DMS 273 (cell line): ENCODE measurements at regions not wholly inside any gene's neighbourhood (a gene's known extent, or its start where the extent isn't known, plus 50 kb on each side); places are given as distances from the start of the nearest gene placed in this dataset.
"Not testable (repeated sequence)": the region's sequence is repeated elsewhere in the genome, so short reads cannot be mapped to it uniquely, and the experiment has no call there.

Experiments
- DNase-seq: peaks from one replicate; lab custom pipeline; 2025; ENCODE audit not compliant: unreplicated experiment; lab: John Stamatoyannopoulos, UW

- no peak for DNase-seq
These were observed 1105.7 kb downstream of the REEP3 start for GRCh38 chr10:64626924-64627323.

GRCh38 chr10:64630534-64630933 lies 1109.3 kb downstream of the REEP3 start:
- DNase-seq, result no peak

- no peak for DNase-seq
These were observed 1114.7 kb downstream of the REEP3 start for GRCh38 chr10:64635906-64636305.

DNA sequence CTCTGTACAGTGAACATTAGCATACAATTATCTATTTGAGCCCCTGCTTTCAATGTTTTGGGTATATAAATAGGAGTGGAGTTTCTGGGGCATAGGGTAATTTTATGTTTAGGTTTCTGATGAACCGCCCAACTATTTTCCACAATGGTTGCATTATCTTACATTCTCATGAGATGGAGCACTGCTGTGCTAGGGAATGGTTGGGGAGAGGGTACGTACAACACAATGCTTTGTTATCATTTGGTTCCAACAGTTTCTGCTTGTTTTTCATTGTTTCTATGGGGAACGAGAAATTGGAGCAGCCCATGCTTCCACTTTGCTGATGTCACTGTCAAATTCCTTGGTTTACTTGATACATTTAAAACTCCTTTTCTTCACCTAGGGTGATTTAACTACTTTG lies 1115.3 kb downstream of the REEP3 start:
- DNase-seq, result no peak

GRCh38 chr10:64637939-64638338 lies 1116.7 kb downstream of the REEP3 start:
- DNase-seq, result no peak

DNA sequence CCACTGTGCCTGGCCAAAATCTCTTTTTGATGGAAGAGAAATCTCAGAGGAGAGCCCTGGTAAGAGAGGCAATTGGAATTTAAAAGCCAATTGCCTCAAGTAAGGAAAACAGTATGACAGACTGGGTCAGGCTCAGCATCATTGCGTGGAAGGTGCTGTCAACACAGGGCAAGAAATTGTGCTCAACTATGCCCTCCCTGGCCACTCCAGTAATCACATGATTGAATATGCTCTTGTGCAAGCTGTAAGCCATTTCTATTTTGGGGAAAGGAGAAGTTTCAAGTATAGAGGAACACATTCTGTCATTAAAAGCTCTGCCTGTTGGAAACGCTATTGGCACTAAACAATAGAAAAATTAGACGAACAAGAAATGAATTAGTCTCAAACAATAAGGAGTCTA lies 1127.7 kb downstream of the REEP3 start:
- DNase-seq, result peak; percentile 2

DNA sequence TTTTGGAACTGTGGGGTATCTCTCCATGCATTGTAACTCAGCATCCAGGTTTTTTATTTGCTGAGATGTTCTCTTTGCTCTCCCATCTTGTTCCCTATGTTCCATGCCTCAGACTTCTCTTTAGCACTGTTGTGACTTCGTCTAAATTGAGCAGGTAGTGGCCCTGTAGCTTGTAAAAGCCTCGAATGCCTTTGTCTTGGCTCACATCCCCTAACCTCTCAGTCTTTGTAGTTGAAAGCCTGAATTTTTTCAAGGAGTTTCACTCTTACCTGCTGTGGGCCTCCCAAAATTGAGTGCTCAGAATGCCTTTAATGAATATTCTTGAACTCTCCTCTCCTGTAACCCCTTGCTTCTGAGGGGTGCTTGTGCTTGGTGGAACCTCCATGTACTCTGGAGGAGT lies 1137.3 kb downstream of the REEP3 start:
- no peak for DNase-seq

DNA sequence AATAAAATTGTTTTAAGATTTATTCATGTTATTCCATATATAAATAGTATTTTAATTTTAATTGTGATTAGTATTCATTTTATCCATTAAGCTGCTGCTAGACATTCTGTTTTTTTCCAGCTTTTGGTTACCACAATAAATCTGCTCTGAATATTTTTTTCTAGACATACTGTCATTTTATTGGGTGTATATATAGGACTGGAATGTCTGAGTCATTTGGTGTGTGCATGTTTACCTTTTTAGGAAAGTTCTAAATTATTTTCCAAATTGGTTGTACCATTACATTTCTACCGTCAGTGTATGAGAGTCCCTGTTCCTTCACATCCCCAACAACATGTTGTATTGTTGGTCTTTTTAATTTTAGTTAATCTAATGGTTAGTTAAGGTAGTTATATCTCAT lies 1138.1 kb downstream of the REEP3 start:
- no peak for DNase-seq

DNA sequence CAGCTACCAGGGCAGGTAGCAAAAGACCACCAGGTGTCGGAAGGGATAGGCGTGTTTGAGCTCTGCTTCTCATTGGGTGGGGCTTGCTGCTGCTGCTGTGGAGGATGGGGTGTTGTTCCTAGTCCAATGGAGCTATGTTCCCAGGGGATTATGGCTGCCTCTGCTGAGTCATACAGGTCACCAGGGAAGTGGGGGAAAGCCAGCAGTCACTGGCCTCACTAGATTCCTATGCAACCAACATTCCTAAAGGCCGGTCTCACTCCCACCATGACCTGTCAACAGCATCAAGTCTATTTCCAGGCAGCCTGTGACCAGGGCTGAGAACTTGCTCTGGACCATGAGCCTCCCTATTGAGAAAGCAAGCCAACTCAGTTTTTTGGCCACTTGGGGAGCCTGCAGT lies 1160.8 kb downstream of the REEP3 start:
- DNase-seq, result no peak

- DNase-seq, result peak; percentile 16
These were observed 1169.0 kb downstream of the REEP3 start for GRCh38 chr10:64690194-64690593.

- DNase-seq, result no peak
These were observed 1178.0 kb downstream of the REEP3 start for GRCh38 chr10:64699244-64699643.

DNA sequence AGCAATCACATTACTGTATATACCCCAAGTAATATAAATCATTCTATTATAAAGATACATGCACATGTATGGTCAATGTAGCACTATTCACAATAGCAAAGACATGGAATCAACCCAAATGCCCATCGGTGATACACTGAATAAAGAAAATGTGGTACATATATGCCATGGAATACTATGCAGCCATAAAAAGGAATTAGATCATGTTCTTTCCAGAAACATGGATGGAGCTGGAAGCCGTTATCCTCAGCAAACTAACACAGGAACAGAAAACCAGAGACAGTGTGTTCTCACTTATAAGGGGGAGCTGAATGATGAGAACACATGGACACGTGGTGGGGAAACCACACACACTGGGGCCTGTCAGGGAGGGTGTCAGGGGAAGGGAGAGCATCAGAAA lies 1180.9 kb downstream of the REEP3 start:
- DNase-seq, result not testable (repeated sequence)

DNA sequence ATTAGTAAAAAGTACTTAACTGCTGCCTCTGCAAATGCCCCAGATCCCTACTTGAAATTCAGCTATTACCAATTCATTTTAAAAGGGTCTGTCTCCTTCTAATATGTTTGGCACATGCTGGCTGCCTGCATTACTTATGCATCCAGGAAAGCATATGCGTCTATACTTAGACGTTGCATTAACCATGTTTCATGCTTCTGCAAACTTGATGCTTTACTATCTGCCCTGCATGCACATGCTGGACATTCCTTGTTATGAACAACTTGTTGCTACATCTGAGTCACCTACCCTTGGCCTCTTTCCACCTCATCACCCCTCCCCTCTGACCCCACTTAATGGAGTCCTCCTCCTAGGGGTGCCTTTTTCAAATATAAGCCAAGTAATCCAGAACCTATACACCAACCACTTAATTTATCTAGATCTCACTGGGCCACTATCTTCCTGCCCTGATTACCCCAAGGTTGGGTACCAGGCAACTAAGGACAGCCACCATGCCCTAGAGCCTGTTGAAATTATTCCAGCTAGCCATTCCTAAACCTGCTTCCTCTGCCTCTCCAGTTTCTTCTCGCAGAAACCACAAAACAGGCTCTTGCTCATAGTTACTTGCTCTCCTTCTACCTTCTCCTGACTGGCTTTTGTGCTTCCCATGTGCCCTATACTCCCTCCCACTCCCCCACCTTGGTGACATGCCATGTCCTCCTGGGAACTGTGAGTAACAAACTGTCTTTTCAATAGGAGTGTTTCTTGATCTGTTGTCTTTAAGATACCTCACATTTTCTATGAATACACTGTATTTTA lies 1187.9 kb downstream of the REEP3 start:
- no peak for DNase-seq

DNA sequence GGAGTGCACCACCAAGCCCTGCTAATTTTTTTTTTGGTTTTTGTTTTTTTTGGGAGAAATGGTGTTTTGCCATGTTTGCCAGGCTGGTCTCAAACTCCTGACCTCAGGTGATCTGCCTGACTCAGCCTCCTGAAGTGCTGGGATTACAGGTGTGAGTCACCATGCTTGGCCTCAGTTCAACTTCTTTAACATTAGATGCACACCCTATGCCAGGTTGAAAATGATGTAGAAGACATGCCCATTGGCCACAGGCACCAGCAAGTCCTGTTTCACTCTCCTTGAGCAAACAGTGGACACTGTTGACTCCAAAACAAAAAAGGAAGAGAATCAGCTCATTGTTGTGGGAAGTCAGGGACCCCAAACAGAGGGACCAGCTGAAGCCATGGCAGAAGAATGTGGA lies 1205.3 kb downstream of the REEP3 start:
- DNase-seq, result no peak

- DNase-seq, result no peak
These were observed 1209.8 kb downstream of the REEP3 start for GRCh38 chr10:64731016-64731415.

DNA sequence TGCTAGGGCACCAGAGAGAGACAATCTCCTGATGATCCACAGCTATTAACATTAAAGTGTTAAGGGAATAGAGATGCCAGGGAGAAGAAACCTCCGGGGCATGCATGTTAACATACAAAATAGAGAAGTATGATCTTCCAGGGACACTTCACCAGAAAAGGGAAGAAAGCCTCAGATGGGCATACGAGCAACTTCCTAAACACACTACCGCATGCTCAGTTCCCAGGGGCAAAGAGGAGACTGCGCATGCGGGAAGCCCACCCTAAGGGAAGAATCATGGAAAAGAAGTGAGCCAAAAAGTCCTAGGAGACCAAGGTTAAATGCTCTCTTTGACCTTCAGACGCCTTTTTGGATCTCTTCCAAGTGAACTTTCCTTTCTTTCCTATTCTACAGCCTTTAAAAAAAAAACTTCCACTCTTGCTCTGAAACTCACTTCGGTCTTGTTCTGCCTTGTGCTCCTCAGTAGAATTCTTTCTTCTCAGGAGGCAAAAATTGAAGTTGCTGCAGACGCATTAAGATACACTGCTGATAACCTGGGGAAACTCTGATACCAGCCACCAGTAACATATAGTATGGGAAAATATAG lies 1211.3 kb downstream of the REEP3 start:
- DNase-seq, result no peak

- peak; percentile 21 for DNase-seq
These were observed 1212.8 kb downstream of the REEP3 start for GRCh38 chr10:64733980-64734379.

DNA sequence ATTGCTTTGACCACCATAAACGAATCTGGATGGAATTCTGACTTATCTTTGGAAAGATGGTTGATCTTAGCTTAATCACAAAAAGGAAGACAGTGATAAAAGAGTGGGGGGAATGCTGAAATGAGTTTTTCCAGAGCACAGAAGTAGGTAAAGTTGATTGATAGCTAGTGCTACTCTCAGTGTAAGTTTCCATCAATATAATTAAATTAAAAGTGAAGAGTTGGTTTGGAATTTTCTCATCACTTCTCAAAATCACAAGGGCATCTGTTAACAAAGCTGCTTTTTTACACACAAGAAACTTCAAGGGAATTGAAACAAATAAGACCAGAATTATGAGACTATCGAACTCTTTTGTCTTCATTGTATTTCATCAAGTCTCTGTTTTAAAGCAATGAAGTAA lies 1217.3 kb downstream of the REEP3 start:
- no peak for DNase-seq

- no peak for DNase-seq
These were observed 1224.4 kb downstream of the REEP3 start for GRCh38 chr10:64745565-64745964.

DNA sequence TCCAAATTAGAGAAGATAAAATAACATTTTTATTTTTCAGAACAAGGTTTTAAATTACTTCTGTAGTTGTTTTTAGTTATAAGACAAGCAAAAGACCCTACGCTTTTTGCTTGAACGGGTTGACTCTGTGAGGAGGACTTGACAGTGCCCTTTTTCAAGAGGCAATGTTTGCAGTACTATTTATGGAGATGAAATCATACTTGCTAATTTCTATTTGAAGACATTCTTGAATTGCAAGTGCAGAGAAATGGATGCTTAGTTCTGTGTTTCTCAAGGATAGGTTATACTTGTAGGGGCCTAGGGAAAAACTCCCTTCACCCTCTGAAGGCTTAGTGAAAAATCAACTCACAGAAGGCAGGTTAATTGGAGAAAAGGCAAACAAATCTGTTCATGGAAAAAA lies 1229.5 kb downstream of the REEP3 start:
- DNase-seq, result no peak

GRCh38 chr10:64753516-64753915 lies 1232.3 kb downstream of the REEP3 start:
- no peak for DNase-seq

DNA sequence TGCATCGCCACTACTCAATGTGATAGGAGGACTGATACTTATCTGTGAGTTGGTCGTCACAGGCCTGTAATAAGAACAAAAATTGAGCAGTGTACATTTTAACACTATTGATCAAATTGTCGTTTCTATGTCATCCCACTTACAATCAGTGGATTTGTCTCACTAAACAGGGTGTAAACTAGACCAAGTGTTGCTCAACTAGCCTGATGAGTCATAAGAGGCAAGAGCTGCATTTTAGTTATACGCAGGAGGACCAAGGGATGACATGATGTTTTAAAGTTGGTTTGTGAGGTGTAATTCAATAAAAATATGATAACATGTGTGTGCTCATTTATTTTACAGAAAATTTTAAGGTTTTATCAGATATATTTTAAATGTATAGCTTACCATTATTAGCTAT lies 1239.2 kb downstream of the REEP3 start:
- DNase-seq, result no peak

GRCh38 chr10:64762861-64763260 lies 1241.7 kb downstream of the REEP3 start:
- no peak for DNase-seq
